ENCODE measurements at regions not wholly inside any gene's neighbourhood (a gene's known extent, or its start where the extent isn't known, plus 50 kb on each side); places are given as distances from the start of the nearest gene placed in this dataset.

DNA sequence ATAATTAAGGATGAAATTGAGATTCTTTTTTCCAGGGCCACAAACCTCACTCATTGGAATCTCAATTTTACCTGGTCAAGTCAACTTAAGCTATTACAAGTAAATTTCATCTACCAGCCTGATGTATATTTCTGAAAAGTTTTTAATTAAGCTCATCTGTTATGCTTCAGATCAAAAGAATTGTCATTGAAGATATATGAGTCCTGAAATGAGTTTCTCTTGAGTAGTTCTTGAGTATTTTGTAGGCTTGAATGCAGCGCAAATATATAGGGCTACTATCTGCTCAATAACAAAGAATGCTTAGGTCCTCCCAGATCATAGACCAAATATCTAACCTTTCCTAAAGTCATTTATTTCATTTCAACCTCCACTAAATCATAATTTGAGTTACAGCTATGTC is 482.2 kb upstream of the ST8SIA4 start:
- H3K27ac ChIP-seq: no peak overlapping the region
- no peaks in the 10 kb centered on the region for H3K36me3 ChIP-seq
- H3K4me3 ChIP-seq: no peak overlapping the region
- no peaks in the 10 kb centered on the region for H3K27me3 ChIP-seq
- H3K4me1 ChIP-seq (ENCODE audit: low read depth): no peaks in the 10 kb centered on the region
- TF ChIP-seq, protein P1, sequence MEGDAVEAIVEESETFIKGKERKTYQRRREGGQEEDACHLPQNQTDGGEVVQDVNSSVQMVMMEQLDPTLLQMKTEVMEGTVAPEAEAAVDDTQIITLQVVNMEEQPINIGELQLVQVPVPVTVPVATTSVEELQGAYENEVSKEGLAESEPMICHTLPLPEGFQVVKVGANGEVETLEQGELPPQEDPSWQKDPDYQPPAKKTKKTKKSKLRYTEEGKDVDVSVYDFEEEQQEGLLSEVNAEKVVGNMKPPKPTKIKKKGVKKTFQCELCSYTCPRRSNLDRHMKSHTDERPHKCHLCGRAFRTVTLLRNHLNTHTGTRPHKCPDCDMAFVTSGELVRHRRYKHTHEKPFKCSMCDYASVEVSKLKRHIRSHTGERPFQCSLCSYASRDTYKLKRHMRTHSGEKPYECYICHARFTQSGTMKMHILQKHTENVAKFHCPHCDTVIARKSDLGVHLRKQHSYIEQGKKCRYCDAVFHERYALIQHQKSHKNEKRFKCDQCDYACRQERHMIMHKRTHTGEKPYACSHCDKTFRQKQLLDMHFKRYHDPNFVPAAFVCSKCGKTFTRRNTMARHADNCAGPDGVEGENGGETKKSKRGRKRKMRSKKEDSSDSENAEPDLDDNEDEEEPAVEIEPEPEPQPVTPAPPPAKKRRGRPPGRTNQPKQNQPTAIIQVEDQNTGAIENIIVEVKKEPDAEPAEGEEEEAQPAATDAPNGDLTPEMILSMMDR (IDR thresholded peaks at IDR 0.05; ENCODE audit: low read depth, low read length): no peak
- H3K9me3 ChIP-seq (ENCODE audit: low read depth): no peaks in the 10 kb centered on the region
- no peak for DNase-seq (ENCODE audit: low read depth in 1 of 2, low spot score in 1 of 2)

DNA sequence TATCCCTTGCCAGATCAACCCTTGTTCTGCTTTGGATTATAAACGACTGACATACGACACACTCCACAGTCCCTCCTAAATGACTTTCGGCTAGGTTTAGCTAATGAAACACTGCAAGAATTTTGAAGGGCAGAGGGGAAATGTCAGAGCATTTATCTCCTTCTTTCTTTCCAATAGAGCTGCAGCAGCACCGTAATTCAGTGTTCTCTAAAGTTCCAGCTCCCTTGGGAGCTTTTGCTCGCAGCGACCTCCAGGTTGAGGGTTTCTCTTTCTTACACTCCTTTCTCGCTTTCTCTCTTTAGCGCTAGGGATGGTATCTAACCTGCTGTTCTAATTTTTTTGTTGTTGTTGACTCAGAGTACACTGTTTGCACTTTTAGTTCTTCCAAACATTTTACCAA is 467.1 kb upstream of the ST8SIA4 start:
- DNase-seq (ENCODE audit: low read depth in 1 of 2, low spot score in 1 of 2): peak in 1 of 2 donors; percentile 2
- H3K9me3 ChIP-seq (ENCODE audit: low read depth): no peaks in the 10 kb centered on the region
- H3K4me1 ChIP-seq (ENCODE audit: low read depth): no peaks in the 10 kb centered on the region
- TF ChIP-seq, protein P1 (IDR thresholded peaks at IDR 0.05; ENCODE audit: low read depth, low read length): no peak
- no peak overlapping the region for H3K4me3 ChIP-seq
- H3K27me3 ChIP-seq: no peaks in the 10 kb centered on the region
- no peaks in the 10 kb centered on the region for H3K36me3 ChIP-seq
- H3K27ac ChIP-seq: no peak overlapping the region

DNA sequence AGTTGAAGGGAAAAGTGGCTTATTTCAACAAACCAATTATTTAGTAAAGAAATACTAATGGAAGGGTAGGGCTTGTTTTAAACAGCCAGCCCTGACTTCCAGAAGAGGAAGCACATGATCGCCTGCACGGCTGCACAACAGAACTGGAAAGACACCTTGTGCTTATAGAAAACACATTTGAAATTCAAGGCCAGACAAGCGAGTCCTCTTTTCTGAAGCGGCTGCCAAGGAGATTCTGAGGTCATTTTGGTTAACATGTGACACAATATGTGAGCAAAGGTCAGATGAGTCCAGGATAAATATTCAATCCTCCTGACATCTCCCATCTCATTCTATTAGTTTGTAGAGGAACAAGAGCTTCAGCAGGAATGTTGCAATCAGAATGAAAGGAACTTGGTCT is 461.4 kb upstream of the ST8SIA4 start:
- Histone ChIP-seq H3K27ac (no peak overlapping the region), H3K27me3 (no peaks in the 10 kb centered on the region), H3K9me3 (ENCODE audit: low read depth) (no peaks in the 10 kb centered on the region), H3K4me3 (no peak overlapping the region), H3K4me1 (ENCODE audit: low read depth) (no peaks in the 10 kb centered on the region), H3K36me3 (no peaks in the 10 kb centered on the region)
- DNase-seq (ENCODE audit: low read depth in 1 of 2, low spot score in 1 of 2): no peak
- TF ChIP-seq, protein P1 (IDR thresholded peaks at IDR 0.05; ENCODE audit: low read depth, low read length): no peak

DNA sequence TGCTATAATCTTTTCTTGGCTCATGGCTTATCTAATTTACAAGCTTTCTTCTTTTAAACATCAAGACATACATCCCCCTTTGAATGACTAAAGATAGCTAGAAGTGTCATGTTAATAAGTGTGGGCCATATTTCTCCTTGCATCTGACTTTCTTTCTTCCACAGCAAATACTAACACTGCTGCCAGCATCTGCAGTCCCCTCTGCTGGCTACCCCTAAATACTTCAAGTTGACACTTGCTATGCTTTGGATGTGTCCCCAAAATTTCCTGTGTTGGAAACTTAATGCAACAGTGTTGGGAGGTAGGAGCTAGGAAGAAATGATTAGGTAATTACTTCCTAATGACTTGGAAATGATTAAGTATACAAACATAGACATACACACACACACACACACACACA is 459.0 kb upstream of the ST8SIA4 start:
- Histone ChIP-seq H3K27me3 (no peaks in the 10 kb centered on the region), H3K4me3 (no peak overlapping the region)

DNA sequence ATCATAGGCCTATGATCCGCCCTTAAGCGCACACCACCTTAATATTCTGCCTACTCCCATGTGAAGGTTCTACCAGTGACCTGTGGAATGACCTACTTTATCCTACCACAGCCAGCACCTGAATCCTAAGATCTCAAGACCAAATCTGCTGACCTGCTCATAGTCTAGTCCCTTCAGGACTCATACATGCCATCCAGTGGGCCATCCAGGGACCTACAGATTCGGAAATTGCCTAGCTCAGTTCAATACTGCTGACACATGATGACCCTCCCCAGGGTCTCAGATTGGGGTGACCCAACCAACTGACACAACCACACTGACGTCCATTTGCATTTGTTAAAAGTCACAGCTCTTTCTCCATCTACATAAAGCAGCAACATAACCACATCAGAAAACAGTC is 443.8 kb upstream of the ST8SIA4 start:
- Histone ChIP-seq H3K27ac (no peak overlapping the region), H3K4me1 (ENCODE audit: low read depth) (no peaks in the 10 kb centered on the region), H3K4me3 (no peak overlapping the region), H3K9me3 (ENCODE audit: low read depth) (no peaks in the 10 kb centered on the region), H3K27me3 (no peaks in the 10 kb centered on the region), H3K36me3 (no peaks in the 10 kb centered on the region)
- no peak for DNase-seq (ENCODE audit: low read depth in 1 of 2, low spot score in 1 of 2)
- TF ChIP-seq, protein P1 (IDR thresholded peaks at IDR 0.05; ENCODE audit: low read depth, low read length): no peak

More for the DNA sequence above, 459.0 kb upstream of the ST8SIA4 start:
- Histone ChIP-seq H3K4me1 (ENCODE audit: low read depth) (no peaks in the 10 kb centered on the region), H3K9me3 (ENCODE audit: low read depth) (no peaks in the 10 kb centered on the region), H3K27ac (no peak overlapping the region), H3K36me3 (no peaks in the 10 kb centered on the region)
- no peak for DNase-seq (ENCODE audit: low read depth in 1 of 2, low spot score in 1 of 2)
- TF ChIP-seq, protein P1 (IDR thresholded peaks at IDR 0.05; ENCODE audit: low read depth, low read length): no peak

DNA sequence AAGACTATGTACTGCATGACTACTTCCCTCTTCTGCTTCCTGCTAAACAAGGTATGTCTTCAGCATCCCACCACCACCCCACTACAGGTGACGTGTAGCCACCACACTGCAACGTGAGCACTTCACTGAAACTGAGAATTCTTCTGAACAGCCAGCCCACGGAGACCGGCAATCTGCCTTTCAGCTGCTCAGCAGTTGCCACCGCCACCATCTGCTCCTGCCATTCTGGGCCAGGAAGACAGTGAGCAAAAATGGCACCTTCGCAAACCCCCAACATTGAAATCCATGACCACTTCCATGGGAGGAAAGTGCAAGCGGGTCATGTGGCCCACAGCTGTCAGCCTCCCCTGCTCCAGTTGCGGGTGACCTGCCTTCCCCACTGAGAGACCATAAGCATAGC is 443.4 kb upstream of the ST8SIA4 start:
- Histone ChIP-seq H3K4me1 (ENCODE audit: low read depth) (no peaks in the 10 kb centered on the region), H3K27me3 (no peaks in the 10 kb centered on the region), H3K9me3 (ENCODE audit: low read depth) (no peaks in the 10 kb centered on the region), H3K36me3 (no peaks in the 10 kb centered on the region), H3K27ac (no peak overlapping the region), H3K4me3 (no peak overlapping the region)
- TF ChIP-seq, protein P1 (IDR thresholded peaks at IDR 0.05; ENCODE audit: low read depth, low read length): no peak
- DNase-seq (ENCODE audit: low read depth in 1 of 2, low spot score in 1 of 2): no peak

Measured in cardiac muscle cell (in vitro differentiated cells and primary cell).